BE2C (cell line): ENCODE measurements at regions not wholly inside any gene's neighbourhood (a gene's known extent, or its start where the extent isn't known, plus 50 kb on each side); places are given as distances from the start of the nearest gene placed in this dataset.

Experiments used
- DNase-seq: peaks from one replicate; pipeline ENCODE4 v3.0.0-alpha.2; 2020
- H3K27me3 ChIP-seq: fragments of 250-450 bp; sonication (Bioruptor Pico); 2 replicates; pipeline ENCODE4 v1.5.1; 2020; ENCODE audit warnings: mild to moderate bottlenecking
- H3K36me3 ChIP-seq: fragments of 250-450 bp; sonication (Bioruptor Pico); 2 replicates; pipeline ENCODE4 v1.5.1; 2020; ENCODE audit warnings: mild to moderate bottlenecking
- H3K4me1 ChIP-seq: fragments of 250-450 bp; sonication (Bioruptor Pico); 2 replicates; pipeline ENCODE4 v1.5.1; 2020
- H3K4me3 ChIP-seq: 2 replicates; pipeline ENCODE4 v1.5.1; 2011; ENCODE audit warnings: low read depth, low read length
- H3K9me3 ChIP-seq: fragments of 250-450 bp; sonication (Bioruptor Pico); 2 replicates; pipeline ENCODE4 v1.5.1; 2020
- TF ChIP-seq, protein P1 (sequence below): IDR thresholded peaks from 2 replicates; pipeline ENCODE4 v1.5.1; 2012; ENCODE audit warnings: mild to moderate bottlenecking, low read depth, low read length

DNA sequence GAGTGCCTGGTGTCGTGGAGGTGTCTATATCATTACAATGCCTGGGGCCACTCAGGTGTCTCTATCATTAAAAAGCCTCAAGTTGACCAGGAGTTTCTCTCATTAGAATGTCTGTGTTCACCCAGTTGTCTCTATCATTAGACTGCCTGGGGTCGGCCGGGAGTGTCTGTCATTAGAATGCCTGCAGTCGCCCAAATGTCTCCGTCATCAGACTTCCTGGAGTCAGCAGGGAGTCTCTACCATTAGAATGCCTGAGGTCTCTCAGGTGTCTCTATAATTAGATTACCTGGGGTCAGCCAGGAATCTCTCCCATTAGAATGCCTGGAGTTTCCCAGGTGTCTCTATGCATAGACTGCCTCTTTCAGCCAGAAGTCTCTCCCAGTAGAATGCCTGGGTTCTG lies 1477.6 kb downstream of the UQCRFS1 start:
- Histone ChIP-seq H3K36me3 (no peaks in the 10 kb centered on the region), H3K4me1 (no peaks in the 10 kb centered on the region), H3K9me3 (no peaks in the 10 kb centered on the region; the same call in 1 of the 2 replicates), H3K4me3 (no peak overlapping the region), H3K27me3 (no peaks in the 10 kb centered on the region)
- TF ChIP-seq, protein P1, sequence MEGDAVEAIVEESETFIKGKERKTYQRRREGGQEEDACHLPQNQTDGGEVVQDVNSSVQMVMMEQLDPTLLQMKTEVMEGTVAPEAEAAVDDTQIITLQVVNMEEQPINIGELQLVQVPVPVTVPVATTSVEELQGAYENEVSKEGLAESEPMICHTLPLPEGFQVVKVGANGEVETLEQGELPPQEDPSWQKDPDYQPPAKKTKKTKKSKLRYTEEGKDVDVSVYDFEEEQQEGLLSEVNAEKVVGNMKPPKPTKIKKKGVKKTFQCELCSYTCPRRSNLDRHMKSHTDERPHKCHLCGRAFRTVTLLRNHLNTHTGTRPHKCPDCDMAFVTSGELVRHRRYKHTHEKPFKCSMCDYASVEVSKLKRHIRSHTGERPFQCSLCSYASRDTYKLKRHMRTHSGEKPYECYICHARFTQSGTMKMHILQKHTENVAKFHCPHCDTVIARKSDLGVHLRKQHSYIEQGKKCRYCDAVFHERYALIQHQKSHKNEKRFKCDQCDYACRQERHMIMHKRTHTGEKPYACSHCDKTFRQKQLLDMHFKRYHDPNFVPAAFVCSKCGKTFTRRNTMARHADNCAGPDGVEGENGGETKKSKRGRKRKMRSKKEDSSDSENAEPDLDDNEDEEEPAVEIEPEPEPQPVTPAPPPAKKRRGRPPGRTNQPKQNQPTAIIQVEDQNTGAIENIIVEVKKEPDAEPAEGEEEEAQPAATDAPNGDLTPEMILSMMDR: no peak
- DNase-seq: no peak

DNA sequence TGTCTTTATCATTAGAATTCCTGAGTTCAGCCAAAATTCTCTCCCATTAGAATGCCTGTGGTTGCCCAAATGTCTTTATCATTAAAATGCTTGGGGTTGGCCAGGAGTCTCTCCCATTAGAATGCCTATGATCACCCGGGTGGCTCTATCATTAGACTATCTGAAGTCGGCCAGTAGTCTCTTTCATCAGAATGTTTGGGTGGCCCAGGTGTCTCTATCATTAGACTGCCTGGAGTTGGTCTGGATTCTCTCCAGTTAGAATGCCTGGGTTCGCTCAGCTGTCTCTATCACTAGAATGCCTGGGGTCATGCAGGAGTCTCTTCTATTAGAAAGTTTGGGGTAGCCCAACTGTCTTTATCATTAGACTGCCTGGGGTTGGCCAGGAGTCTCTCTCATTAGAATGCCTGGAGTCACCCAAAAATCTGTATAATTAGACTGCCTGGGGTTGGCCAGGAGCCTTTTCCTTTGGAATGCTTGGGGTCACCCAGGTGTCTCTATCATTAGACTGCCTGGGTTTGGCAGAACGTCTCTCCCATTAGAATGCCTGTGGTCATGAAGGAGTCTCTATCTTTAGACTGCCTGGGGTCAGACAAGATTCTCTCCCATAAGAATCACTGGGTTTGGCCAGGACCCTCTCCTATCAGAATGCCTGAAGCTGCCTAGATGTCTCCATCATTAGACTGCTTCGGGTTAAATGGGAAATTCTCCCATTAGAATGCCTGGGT lies 1478.3 kb downstream of the UQCRFS1 start:
- H3K4me1 ChIP-seq: no peaks in the 10 kb centered on the region
- no peaks in the 10 kb centered on the region; the same call in 1 of the 2 replicates for H3K9me3 ChIP-seq
- no peaks in the 10 kb centered on the region for H3K27me3 ChIP-seq
- H3K36me3 ChIP-seq: no peaks in the 10 kb centered on the region
- TF ChIP-seq, protein P1: no peak
- H3K4me3 ChIP-seq: no peak overlapping the region
- no peak for DNase-seq

- no peaks in the 10 kb centered on the region; the same call in 1 of the 2 replicates for H3K9me3 ChIP-seq
- TF ChIP-seq, protein P1: no peak
Observed at GRCh38 chr19:27733551-27734266, 1479.2 kb downstream of the UQCRFS1 start.

DNA sequence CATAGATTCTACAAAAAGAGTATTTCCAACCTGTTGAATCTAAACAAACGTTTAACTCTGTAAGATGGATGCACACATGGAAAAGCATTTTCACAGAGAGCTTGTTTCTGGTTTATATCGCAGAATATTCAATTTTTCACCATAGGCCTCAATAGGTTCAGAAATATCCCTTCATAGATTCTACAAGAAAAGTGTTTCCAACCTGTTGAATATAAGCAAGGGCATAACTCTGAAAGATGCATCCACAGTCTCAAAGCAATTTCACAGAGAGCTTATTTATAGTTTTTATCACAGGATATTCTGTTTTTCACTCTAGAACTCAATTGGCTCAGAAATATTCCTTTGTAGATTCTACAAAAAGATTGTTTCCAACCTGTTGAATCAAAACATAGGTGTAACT lies 1483.6 kb downstream of the UQCRFS1 start:
- Histone ChIP-seq H3K4me3 (no peak overlapping the region), H3K27me3 (no peaks in the 10 kb centered on the region), H3K9me3 (no peaks in the 10 kb centered on the region; the same call in 1 of the 2 replicates), H3K4me1 (no peaks in the 10 kb centered on the region), H3K36me3 (no peaks in the 10 kb centered on the region)
- TF ChIP-seq, protein P1: no peak
- DNase-seq: no peak

More at GRCh38 chr19:27733551-27734266, 1479.2 kb downstream of the UQCRFS1 start:
- DNase-seq: no peak
- Histone ChIP-seq H3K4me1 (no peaks in the 10 kb centered on the region), H3K36me3 (no peaks in the 10 kb centered on the region), H3K4me3 (no peak overlapping the region), H3K27me3 (no peaks in the 10 kb centered on the region)

DNA sequence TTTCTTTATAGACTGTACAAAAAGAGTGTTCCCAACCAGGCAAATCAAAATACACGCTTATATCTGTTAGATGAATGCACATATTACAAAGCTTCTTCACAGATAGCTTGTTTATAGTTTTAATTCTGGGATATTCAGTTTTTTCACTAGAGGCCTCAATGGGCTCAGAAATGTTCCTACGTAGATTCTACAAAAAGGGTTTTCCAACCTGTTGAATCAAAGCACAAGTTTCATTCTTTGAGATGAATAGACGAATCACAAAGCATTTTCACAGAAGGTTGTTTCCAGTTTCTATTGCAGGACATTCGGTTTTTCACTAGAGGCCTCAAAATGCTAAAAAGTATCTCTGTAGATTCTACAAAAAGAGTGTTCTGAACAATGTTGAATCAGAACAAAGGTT lies 1490.3 kb downstream of the UQCRFS1 start:
- H3K36me3 ChIP-seq: no peaks in the 10 kb centered on the region
- no peaks in the 10 kb centered on the region for H3K27me3 ChIP-seq
- DNase-seq: no peak
- no peaks in the 10 kb centered on the region; the same call in 1 of the 2 replicates for H3K9me3 ChIP-seq
- H3K4me3 ChIP-seq: no peak overlapping the region
- TF ChIP-seq, protein P1: no peak
- no peaks in the 10 kb centered on the region for H3K4me1 ChIP-seq

DNA sequence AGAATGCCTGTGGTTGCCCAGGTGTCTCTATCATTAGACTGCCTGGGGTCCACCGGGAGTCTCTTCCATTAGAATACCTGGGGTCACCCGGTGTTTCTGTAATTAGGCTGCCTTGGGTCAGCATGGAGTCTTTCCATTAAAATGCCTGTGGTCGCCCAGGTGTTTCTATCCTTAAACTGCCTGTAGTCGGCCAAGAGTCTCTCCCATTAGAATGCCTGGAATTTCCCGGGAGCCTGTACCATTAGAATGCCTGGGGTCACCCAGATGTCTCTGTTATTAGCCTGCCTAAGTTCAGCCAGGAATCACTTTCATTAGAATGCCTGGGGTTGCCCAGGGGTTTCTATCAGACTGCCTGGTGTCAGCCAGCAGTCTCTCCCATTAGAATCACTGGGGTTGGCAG lies 1492.8 kb downstream of the UQCRFS1 start:
- Histone ChIP-seq H3K9me3 (no peaks in the 10 kb centered on the region), H3K4me1 (no peaks in the 10 kb centered on the region), H3K4me3 (no peak overlapping the region), H3K27me3 (no peaks in the 10 kb centered on the region), H3K36me3 (no peaks in the 10 kb centered on the region)
- TF ChIP-seq, protein P1: no peak
- DNase-seq: no peak
